ENCODE measurements at regions not wholly inside any gene's neighbourhood (a gene's known extent, or its start where the extent isn't known, plus 50 kb on each side); places are given as distances from the start of the nearest gene placed in this dataset.
"Not testable (repeated sequence)": the region's sequence is repeated elsewhere in the genome, so short reads cannot be mapped to it uniquely, and the experiment has no call there.

GRCh38 chr1:30519201-30519763, 204.1 kb downstream of the MATN1 start:
- Histone ChIP-seq H3K4me1 (peaks cover 28 to 34% of the 10 kb centered on the region in 2 donors), H3K9me3 (no peaks in the 10 kb centered on the region), H3K27me3 (no peaks in the 10 kb centered on the region), H3K36me3 (no peaks in the 10 kb centered on the region), H3K4me3 (no peak overlapping the region), H3K27ac (no peak overlapping the region)
- DNase-seq (no peak), ATAC-seq (no peak)
- in situ Hi-C loops (cut with MboI; ENCODE audit: low sequenced_read_pairs in 4 of 4) = no loop called here
- TF ChIP-seq POLR2A (IDR thresholded peaks at IDR 0.05) (no peak), CTCF (IDR thresholded peaks at IDR 0.05 in 4 of 5, conservative IDR thresholded peaks at IDR 0.05 in 1 of 5) (no peak)
- intact Hi-C loops (cut with DNase I; ENCODE audit: low total_unique reads) = no loop called here

GRCh38 chr1:30518696-30519095, 204.7 kb downstream of the MATN1 start:
- H3K4me1 ChIP-seq = peaks cover 23 to 29% of the 10 kb centered on the region in 2 donors
- DNase-seq = no peak
- no peak overlapping the region for H3K27ac ChIP-seq
- TF ChIP-seq POLR2A (IDR thresholded peaks at IDR 0.05) = no peak
- no peak for TF ChIP-seq CTCF (IDR thresholded peaks at IDR 0.05 in 4 of 5, conservative IDR thresholded peaks at IDR 0.05 in 1 of 5)
- intact Hi-C loops (cut with DNase I; ENCODE audit: low total_unique reads) (no loop called here), in situ Hi-C loops (cut with MboI; ENCODE audit: low sequenced_read_pairs in 4 of 4) (no loop called here)
- H3K36me3 ChIP-seq = no peaks in the 10 kb centered on the region
- ATAC-seq = no peak
- H3K9me3 ChIP-seq = no peaks in the 10 kb centered on the region
- H3K4me3 ChIP-seq = no peak overlapping the region
- H3K27me3 ChIP-seq = no peaks in the 10 kb centered on the region

- in situ Hi-C loops (cut with MboI; ENCODE audit: low sequenced_read_pairs in 4 of 4) = no loop called here
- Histone ChIP-seq H3K27ac (no peak overlapping the region), H3K4me1 (peaks cover 19 to 24% of the 10 kb centered on the region in 2 donors), H3K36me3 (no peaks in the 10 kb centered on the region), H3K27me3 (no peaks in the 10 kb centered on the region), H3K4me3 (no peak overlapping the region), H3K9me3 (no peaks in the 10 kb centered on the region)
- DNase-seq (no peak), ATAC-seq (no peak)
- TF ChIP-seq CTCF (IDR thresholded peaks at IDR 0.05 in 4 of 5, conservative IDR thresholded peaks at IDR 0.05 in 1 of 5) = no peak
- no peak for TF ChIP-seq POLR2A (IDR thresholded peaks at IDR 0.05)
- intact Hi-C loops (cut with DNase I; ENCODE audit: low total_unique reads) = no loop called here
Measured at GRCh38 chr1:30518186-30518585, 205.2 kb downstream of the MATN1 start.

- H3K36me3 ChIP-seq; ATAC-seq; H3K4me3 ChIP-seq; H3K27ac ChIP-seq; H3K27me3 ChIP-seq; intact Hi-C loops (cut with DNase I; ENCODE audit: low total_unique reads); H3K9me3 ChIP-seq; DNase-seq; in situ Hi-C loops (cut with MboI; ENCODE audit: low sequenced_read_pairs in 4 of 4): not testable (repeated sequence)
- peaks cover 14 to 18% of the 10 kb centered on the region in 2 donors for H3K4me1 ChIP-seq
Measured at GRCh38 chr1:30517666-30518065, 205.7 kb downstream of the MATN1 start.

- ATAC-seq; H3K36me3 ChIP-seq; H3K27me3 ChIP-seq; in situ Hi-C loops (cut with MboI; ENCODE audit: low sequenced_read_pairs in 4 of 4); H3K4me3 ChIP-seq; DNase-seq; intact Hi-C loops (cut with DNase I; ENCODE audit: low total_unique reads); H3K27ac ChIP-seq; H3K9me3 ChIP-seq: not testable (repeated sequence)
- H3K4me1 ChIP-seq = peaks cover 12 to 14% of the 10 kb centered on the region in 2 donors
Measured at GRCh38 chr1:30517241-30517640, 206.1 kb downstream of the MATN1 start.

- ATAC-seq = no peak
- no peak for TF ChIP-seq CTCF (IDR thresholded peaks at IDR 0.05 in 4 of 5, conservative IDR thresholded peaks at IDR 0.05 in 1 of 5)
- no peak for TF ChIP-seq POLR2A (IDR thresholded peaks at IDR 0.05)
- intact Hi-C loops (cut with DNase I; ENCODE audit: low total_unique reads) = no loop called here
- no peaks in the 10 kb centered on the region for H3K27me3 ChIP-seq
- no peaks in the 10 kb centered on the region for H3K36me3 ChIP-seq
- no peak overlapping the region for H3K4me3 ChIP-seq
- H3K4me1 ChIP-seq = peaks cover 4 to 7% of the 10 kb centered on the region in 2 donors
- in situ Hi-C loops (cut with MboI; ENCODE audit: low sequenced_read_pairs in 4 of 4) = no loop called here
- no peak overlapping the region for H3K27ac ChIP-seq
- no peaks in the 10 kb centered on the region for H3K9me3 ChIP-seq
- no peak for DNase-seq
Measured at GRCh38 chr1:30516485-30516858, 206.9 kb downstream of the MATN1 start.

Measured in gastrocnemius medialis (tissue), 4 donors.